IPS DF 6.9 (cell line): ENCODE measurements at regions not wholly inside any gene's neighbourhood (a gene's known extent, or its start where the extent isn't known, plus 50 kb on each side); places are given as distances from the start of the nearest gene placed in this dataset.
"Not testable (repeated sequence)": the region's sequence is repeated elsewhere in the genome, so short reads cannot be mapped to it uniquely, and the experiment has no call there.

Source experiments
- DNase-seq: peaks from one replicate; pipeline ENCODE4 v3.0.0-alpha.2; 2013; ENCODE audit warnings: low read depth, low spot score
- H3K27ac ChIP-seq: one replicate; pipeline ENCODE4 v1.5.1; 2013; ENCODE audit warnings: low read length, control low read depth
- H3K27me3 ChIP-seq: 2 replicates; pipeline ENCODE4 v1.6.1; 2013; ENCODE audit warnings: mild to moderate bottlenecking, low read length; ENCODE audit not compliant: control insufficient read depth, insufficient read depth
- H3K36me3 ChIP-seq: 2 replicates; pipeline ENCODE4 v1.6.1; 2013; ENCODE audit warnings: low read length; ENCODE audit not compliant: control insufficient read depth, insufficient read depth
- H3K4me1 ChIP-seq: 2 replicates; pipeline ENCODE4 v1.6.1; 2013; ENCODE audit warnings: low read length; ENCODE audit not compliant: control insufficient read depth, insufficient read depth
- H3K4me3 ChIP-seq: 2 replicates; pipeline ENCODE4 v1.5.1; 2013; ENCODE audit warnings: mild to moderate bottlenecking, low read length
- H3K9me3 ChIP-seq: 2 replicates; pipeline ENCODE4 v1.6.1; 2013; ENCODE audit warnings: low read length, inconsistent platforms; ENCODE audit not compliant: control insufficient read depth, insufficient read depth
- WGBS: extraction: QIAGEN DNeasy Blood & Tissue Kit; methylation state at CpG from one replicate; pipeline ENCODE4 v1.1.7; 2013; ENCODE audit warnings: mixed read lengths, missing lambda C conversion rate; ENCODE audit not compliant: insufficient read length, insufficient coverage; 5-methylcytosine and 5-hydroxymethylcytosine counted together

GRCh38 chr2:64742678-64743077, 89.0 kb upstream of the SERTAD2 start:
- no peaks in the 10 kb centered on the region for H3K36me3 ChIP-seq
- no peaks in the 10 kb centered on the region for H3K4me1 ChIP-seq
- H3K9me3 ChIP-seq, result no peaks in the 10 kb centered on the region
- WGBS, result no CpG with 5 or more reads among the region's 1 CpG
- H3K27ac ChIP-seq, result no peak overlapping the region
- DNase-seq, result no peak
- H3K4me3 ChIP-seq, result no peak overlapping the region
- no peaks in the 10 kb centered on the region for H3K27me3 ChIP-seq

DNA sequence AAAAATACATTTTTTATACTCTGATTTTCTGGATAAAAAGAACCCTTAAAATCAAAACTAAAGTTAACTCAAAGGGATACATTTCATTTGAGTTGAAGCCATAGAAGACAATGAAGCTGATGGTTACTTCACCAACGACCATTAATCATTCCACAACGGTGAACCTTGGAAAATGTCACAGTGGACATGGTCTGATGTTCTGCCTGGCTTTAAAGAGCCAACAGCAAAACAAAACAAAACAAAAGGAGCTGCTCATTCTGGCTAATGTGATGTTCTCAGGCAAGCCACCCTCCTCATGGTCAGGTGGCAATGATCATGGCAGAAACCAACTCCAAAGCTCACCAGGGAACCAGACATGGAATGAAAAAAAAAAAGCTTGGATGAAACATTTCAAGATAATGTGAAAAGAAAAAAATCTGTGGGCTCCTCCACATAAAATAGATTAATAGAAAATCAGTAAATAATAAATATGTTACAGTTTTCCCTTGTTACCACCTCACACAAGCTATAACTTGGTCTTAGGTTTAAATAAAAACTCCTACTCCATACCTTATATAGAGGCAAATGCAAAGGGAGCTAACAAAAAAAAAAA, 90.1 kb upstream of the SERTAD2 start:
- no peak for DNase-seq
- WGBS, result no CpG with 5 or more reads among the region's 2 CpGs
- Histone ChIP-seq H3K36me3 (no peaks in the 10 kb centered on the region), H3K9me3 (no peaks in the 10 kb centered on the region), H3K4me1 (no peaks in the 10 kb centered on the region), H3K27me3 (no peaks in the 10 kb centered on the region), H3K4me3 (no peak overlapping the region), H3K27ac (no peak overlapping the region)

DNA sequence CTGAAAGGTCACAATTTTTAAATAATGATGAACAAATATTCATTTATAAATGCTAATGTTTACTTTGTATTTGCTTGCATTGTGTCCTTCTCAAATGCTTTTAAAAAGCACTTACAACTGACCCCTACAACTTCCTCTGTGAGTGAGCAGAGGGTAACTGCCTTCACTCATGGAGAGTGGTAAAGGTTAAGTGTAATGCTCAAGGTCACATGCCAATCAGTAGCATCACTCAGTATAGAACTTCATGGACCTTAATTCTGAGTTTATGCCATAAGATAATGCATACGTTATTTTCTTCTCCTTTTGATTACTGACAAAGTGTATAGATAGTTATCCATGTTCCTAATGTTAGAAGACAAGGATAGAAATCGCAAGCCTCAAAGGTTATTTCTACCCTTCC, 91.8 kb upstream of the SERTAD2 start:
- H3K27me3 ChIP-seq, result no peaks in the 10 kb centered on the region
- no peak overlapping the region for H3K27ac ChIP-seq
- no peak overlapping the region for H3K4me3 ChIP-seq
- no peak for DNase-seq
- H3K36me3 ChIP-seq, result no peaks in the 10 kb centered on the region
- H3K9me3 ChIP-seq, result no peaks in the 10 kb centered on the region
- H3K4me1 ChIP-seq, result no peaks in the 10 kb centered on the region
- WGBS, result no CpG with 5 or more reads among the region's 2 CpGs

DNA sequence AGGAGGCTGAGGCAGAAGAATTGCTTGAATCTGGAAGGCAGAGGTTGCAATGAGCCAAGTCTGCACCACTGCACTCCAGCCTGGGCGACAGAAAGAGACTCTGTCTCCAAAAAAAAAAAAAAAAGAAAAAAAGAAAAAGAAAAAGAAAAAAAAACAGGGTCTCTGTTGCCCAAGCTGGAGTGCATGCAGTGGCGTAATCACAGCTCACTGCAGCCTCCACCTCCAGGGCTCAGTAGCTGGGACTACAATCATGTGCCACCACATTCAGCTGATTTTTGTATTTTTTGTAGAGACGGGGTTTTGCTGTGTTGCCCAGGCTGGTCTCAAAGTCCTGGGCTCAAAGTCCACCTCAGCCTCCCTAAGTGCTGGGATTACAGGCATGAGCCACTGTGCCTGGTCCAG, 94.0 kb upstream of the SERTAD2 start:
- not testable (repeated sequence) for H3K36me3 ChIP-seq, H3K4me1 ChIP-seq, H3K4me3 ChIP-seq, H3K27me3 ChIP-seq, H3K27ac ChIP-seq, DNase-seq, H3K9me3 ChIP-seq
- no CpG with 5 or more reads among the region's 3 CpGs for WGBS

- no CpG with 5 or more reads among the region's 3 CpGs for WGBS
- H3K4me3 ChIP-seq, result no peak overlapping the region
- H3K36me3 ChIP-seq, result no peaks in the 10 kb centered on the region
- H3K9me3 ChIP-seq, result no peaks in the 10 kb centered on the region
- H3K27ac ChIP-seq, result no peak overlapping the region
- no peak for DNase-seq
- no peaks in the 10 kb centered on the region; the same call in 1 of the 2 replicates for H3K27me3 ChIP-seq
- H3K4me1 ChIP-seq, result no peaks in the 10 kb centered on the region
These were observed 94.4 kb upstream of the SERTAD2 start for GRCh38 chr2:64748147-64748546.

DNA sequence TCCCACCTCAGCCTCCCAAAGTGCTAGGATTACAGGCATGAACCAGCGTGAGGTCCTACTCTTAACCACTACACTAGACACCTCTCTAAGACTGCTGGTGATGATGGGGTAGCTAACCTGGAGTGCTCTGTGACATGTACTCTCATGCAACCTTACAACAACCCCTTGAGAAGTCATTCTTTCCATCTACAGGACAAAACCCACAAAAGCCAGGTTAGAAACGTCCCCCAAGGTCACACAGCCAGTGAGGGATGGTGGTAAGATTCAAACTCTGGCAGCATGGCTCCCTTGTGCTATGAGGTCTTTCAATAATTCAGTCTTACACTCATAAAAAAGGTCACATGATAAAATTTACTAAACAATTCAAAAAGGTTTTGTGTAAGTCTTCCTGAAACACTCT, 94.8 kb upstream of the SERTAD2 start:
- no peak overlapping the region for H3K4me3 ChIP-seq
- no peak for DNase-seq
- H3K27ac ChIP-seq, result no peak overlapping the region
- no peaks in the 10 kb centered on the region for H3K9me3 ChIP-seq
- H3K36me3 ChIP-seq, result no peaks in the 10 kb centered on the region
- H3K27me3 ChIP-seq, result no peaks in the 10 kb centered on the region; the same call in 1 of the 2 replicates
- H3K4me1 ChIP-seq, result no peaks in the 10 kb centered on the region
- WGBS, result no CpG with 5 or more reads among the region's 2 CpGs

DNA sequence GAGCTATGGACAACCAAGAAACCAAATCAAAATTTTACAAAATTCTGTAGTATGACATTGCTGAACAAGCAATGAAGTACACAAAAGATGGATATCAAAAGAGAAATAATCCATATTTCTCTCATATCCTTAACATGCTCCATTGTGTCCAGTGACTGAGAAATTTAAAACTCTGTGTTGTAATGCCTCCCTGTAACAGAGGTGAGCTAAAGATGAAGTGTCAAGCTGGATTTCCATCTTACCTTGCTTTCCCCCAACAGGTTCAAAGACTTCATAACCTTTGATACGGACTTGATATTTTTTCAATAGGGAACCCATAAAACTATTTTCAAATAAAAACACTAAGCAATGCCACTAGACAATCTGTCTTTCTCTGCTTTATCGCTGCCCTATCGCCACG, 95.7 kb upstream of the SERTAD2 start:
- Histone ChIP-seq H3K27me3 (no peaks in the 10 kb centered on the region; the same call in 1 of the 2 replicates), H3K4me1 (no peaks in the 10 kb centered on the region), H3K27ac (no peak overlapping the region), H3K36me3 (no peaks in the 10 kb centered on the region), H3K9me3 (no peaks in the 10 kb centered on the region), H3K4me3 (no peak overlapping the region; the same call in 1 of the 2 replicates)
- no peak for DNase-seq
- WGBS, result no CpG with 5 or more reads among the region's 4 CpGs

DNA sequence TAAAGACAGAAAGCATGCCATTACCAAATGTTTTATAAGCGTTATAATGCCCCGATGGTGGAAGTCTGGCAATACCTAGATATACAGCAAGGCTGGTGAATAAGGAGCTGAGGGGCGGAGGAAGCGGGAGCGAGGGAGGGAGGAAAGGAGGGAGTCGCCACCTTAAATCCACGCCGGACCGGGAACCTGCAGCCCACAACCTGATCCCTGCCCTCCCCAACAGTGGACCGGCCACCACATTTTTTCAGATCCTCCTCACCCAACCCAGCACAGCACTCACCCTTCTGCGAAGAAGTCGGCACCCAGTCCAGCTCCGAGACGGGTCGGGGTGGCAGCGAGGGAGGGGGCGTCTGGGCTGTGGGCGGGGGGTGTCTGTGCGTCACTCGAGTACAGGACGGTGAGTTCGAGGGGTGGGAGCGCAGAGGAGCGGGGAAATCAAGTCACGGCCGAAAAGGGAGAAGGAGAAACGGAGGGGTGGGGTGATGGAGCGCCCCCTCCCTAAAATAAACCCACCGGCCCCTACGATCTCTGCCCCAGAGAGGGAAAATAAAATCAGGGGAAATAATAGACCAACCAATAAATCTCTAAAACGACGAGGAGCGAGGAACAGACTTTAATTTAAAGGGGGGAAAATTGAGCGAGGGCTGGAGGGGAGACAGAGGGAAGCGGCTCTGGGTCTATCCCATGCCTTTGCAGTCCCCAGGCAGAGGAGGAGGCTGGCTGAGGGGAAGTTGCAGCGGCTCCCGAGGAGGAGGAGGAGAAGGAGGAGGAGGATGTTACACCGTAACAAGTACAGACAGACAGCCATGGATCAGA, 96.5 kb upstream of the SERTAD2 start:
- Histone ChIP-seq H3K27me3 (no peaks in the 10 kb centered on the region; the same call in 1 of the 2 replicates), H3K4me3 (peak overlapping the region; percentile 69), H3K4me1 (no peaks in the 10 kb centered on the region), H3K27ac (no peak overlapping the region), H3K9me3 (no peaks in the 10 kb centered on the region), H3K36me3 (no peaks in the 10 kb centered on the region)
- DNase-seq, result no peak
- no CpG with 5 or more reads among the region's 38 CpGs for WGBS

DNA sequence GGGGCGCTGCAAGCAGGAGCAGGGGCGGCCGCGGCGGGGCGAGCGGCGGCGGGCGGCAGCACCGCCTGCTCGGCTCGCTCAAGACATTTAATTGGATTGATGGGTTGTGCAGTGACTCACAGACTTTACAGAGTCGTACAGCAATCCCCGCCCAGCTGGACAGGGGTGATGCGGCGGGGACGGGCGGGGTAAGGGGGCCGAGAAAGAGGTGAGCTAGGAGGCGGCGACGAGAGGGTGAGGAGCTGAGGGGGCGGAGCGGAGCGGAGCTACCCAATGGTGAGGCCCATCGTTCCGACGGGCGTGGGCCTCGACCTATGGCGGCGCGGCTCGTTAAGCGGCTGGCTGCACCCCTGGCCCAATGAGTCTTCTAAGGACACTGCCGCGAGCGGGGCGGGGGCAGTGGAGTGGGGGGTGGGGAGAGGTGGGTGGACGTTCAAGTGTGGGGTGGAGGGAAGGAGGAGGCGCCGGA, 97.1 kb upstream of the SERTAD2 start:
- H3K36me3 ChIP-seq, result no peaks in the 10 kb centered on the region
- H3K4me1 ChIP-seq, result no peaks in the 10 kb centered on the region
- H3K27ac ChIP-seq, result no peak overlapping the region
- no peaks in the 10 kb centered on the region; the same call in 1 of the 2 replicates for H3K27me3 ChIP-seq
- H3K9me3 ChIP-seq, result no peaks in the 10 kb centered on the region
- peak; percentile 91 for DNase-seq
- no CpG with 5 or more reads among the region's 43 CpGs for WGBS
- H3K4me3 ChIP-seq, result peak overlapping the region; percentile 69; the same call in 1 of the 2 replicates

- DNase-seq, result no peak
These were observed 97.9 kb upstream of the SERTAD2 start for GRCh38 chr2:64751286-64752260.

More at GRCh38 chr2:64751286-64752260, 97.9 kb upstream of the SERTAD2 start:
- Histone ChIP-seq H3K27ac (no peak overlapping the region), H3K36me3 (no peaks in the 10 kb centered on the region), H3K9me3 (no peaks in the 10 kb centered on the region), H3K4me3 (peak overlapping the region; percentile 82), H3K27me3 (no peaks in the 10 kb centered on the region; the same call in 1 of the 2 replicates), H3K4me1 (no peaks in the 10 kb centered on the region)
- WGBS, result no CpG with 5 or more reads among the region's 59 CpGs
